HG02885 (cell line): ENCODE measurements at regions not wholly inside any gene's neighbourhood (a gene's known extent, or its start where the extent isn't known, plus 50 kb on each side); places are given as distances from the start of the nearest gene placed in this dataset.
"Not testable (repeated sequence)": the region's sequence is repeated elsewhere in the genome, so short reads cannot be mapped to it uniquely, and the experiment has no call there.

ENCODE experiments used
- ATAC-seq: cut with Tn5 transposase; IDR thresholded peaks from one replicate; pipeline ENCODE4 v1.9.1; 2021; ENCODE audit warnings: mild to moderate bottlenecking; ENCODE audit not compliant: unreplicated experiment, poor library complexity

DNA sequence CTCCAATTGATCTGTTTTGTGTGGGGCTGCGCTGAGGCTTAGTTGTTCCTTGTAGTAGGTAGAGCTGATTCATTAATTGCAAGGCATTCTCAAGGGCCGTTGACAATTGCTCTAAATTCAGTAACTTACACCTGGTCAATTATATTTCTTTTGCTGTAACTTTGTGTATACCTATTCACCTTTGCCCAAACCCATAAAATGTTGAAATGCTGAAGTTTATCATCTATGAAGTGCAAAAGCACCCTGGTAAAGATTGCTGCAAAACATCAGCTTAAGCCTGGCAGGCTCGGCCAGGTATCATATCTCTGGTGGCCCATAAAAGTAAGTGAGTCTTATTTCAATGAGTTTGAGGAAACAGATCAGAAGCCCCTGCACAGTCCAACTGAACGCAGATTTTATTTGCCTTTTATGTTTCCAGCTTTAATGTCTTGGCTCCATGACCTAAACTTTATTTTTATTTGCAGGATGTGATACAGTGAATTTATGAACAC lies 203.6 kb upstream of the SLCO3A1 start:
- no peak for ATAC-seq

DNA sequence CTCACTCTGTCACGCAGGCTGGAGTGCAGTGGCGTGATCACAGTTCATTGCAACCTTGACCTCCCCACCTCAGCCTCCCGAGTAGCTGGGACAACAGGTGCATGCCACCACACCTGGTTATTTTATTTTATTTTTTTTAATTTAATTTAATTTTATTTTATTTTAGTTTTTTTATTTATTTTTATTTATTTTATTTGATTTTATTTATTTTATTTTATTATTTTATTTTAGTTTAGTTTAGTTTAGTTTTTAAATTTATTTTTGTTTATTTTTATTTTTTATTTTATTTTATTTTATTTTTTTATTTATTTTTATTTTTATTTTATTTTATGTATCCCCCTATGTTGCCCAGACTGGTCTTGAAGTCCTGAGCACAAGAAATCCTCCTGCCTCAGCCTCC lies 202.3 kb upstream of the SLCO3A1 start:
- no peak for ATAC-seq

DNA sequence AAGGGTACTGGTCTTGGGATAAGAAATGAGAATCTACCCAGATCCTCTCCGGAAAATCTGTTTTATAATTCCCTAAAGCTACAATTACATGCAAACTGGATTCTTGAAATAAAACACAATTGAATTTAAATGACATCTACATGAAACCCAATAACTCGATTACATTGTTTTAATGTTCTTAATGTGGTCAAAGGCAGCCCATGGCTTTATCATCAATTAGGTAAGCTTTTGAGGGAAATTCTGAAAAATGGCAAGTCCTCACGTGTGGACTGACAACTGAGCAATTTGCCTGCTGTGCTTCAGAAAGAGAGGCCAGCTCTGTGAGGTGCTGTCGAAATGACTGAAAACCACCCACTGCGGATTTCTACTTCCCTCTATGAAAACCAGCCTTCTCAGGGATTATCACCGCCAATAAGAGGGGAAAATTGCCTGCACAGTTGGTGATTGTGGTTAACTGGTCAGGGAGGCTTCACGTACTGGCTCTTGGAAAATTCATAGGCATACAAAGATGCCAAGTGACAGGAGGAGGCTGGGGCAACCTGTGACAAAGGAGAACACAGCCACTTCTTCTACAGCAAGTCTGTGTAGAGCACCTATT lies 200.8 kb upstream of the SLCO3A1 start:
- no peak for ATAC-seq

DNA sequence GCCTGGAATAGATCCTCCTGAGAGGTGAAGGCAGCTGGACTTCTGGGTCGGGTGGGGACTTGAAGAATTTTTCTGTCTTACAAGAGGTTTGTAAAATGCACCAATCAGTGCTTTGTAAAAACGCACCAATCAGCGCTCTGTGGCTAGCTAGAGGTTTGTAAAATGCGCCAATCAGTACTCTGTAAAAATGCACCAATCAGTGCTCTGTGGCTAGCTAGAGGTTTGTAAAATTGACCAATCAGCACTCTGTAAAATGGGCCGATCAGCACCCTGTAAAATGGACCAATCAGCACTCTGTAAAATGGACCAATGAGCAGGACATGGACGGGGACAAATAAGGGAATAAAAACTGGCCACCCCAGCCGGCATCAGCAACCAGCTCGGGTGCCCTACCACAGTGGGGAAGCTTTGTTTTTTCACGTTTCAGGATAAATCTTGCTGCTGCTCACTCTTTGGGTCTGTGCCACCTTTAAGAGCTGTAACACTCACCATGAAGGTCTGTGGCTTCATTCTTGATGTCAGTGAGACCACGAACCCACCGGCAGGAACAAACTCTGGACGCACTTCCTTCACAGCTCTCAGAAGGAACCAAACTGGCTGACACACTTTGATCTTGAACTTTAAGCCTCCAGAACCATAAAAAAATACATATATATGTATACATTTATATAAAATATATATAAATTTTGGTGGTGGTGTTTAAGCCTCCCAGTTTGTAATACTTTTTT lies 197.8 kb upstream of the SLCO3A1 start:
- ATAC-seq, result not testable (repeated sequence)

DNA sequence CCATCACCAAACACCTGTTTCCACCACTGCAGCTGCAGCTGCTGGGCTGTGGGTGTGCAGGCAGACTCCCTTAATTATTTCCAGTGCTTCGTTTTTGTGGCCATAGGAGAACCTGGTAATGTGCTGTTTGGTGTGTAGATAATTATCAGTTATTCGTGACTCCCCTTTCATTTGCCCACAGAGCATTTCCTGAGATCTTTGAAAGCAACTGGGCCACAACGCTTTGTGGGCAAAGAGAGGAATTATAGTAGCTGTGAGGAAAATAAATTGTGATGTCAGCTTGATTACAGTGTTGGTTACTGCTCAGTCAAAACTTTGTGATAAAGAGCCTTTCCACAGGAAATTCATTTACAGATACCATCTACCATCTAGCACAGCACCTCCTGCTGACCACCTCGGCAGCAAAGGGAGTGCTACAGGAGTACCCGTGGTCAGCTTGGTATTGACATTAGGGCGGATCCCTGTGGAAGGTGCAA lies 193.3 kb upstream of the SLCO3A1 start:
- no peak for ATAC-seq

DNA sequence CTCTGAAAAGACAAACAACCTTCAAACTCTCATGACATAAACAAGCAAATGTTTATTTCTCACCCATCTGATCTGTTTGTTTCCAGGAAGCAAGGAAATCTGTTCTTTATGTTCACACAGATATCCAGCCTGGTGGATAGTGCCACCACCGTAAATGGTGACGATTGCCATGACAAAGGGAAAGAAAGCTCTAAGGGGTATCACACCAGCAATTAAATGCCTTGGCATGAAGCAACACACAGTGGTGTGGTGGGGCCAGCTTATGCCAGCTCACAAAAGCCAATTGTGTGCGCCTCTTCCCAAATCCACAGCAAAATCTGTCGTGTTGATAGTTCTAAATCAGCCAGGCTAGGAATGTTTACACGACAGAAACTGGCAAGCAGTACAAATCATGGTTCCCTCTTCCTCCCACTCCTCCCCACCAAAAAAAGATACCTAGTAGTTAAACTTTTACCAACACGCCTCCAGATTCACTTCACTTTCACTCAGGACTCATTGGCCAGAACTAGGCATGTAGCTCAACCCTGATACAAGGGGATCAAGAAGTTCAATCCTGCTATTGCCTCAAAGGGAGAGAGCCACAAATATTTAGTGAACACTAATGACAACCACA lies 189.2 kb upstream of the SLCO3A1 start:
- ATAC-seq, result no peak

DNA sequence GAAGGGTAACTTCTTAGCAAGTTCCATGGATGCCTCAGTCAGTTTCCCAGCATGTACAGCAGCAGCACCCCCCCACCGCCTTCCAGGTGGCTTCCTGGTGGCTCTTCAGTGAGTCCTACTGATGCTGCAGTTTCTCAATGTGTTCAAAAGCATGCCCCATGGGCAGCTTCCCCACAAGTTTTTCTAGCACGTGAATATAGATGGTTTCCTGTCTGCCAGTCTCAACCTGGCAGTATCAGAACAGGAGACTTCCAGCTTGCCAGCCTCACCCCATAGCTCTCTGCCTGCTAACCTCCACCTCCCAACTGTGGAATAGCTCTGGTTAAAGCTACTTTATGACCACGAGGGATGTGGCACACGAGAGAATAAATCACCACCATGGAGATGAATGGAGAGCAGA lies 188.3 kb upstream of the SLCO3A1 start:
- ATAC-seq, result no peak

- ATAC-seq, result no peak
Observed at GRCh38 chr15:91668370-91668769, 185.1 kb upstream of the SLCO3A1 start.

GRCh38 chr15:91670108-91670507 lies 183.4 kb upstream of the SLCO3A1 start:
- no peak for ATAC-seq

DNA sequence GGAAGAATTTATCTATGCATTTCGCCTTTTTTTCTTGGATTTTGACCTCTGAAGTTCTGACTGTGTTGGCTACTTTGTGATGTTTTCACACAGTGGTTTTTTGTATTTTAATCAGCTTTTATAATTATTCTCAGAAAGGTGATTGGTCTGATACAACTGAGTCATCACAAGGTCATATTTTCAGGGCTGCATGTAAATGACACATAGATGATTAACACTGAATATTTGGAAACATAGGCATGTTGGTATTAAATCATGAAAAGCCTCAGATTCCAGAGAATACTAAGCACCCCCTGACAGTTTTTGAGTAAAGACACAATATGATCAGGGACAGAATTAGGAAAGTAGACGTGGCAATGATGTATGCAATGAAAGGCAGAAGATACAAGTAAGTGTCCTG lies 175.5 kb upstream of the SLCO3A1 start:
- no peak for ATAC-seq

DNA sequence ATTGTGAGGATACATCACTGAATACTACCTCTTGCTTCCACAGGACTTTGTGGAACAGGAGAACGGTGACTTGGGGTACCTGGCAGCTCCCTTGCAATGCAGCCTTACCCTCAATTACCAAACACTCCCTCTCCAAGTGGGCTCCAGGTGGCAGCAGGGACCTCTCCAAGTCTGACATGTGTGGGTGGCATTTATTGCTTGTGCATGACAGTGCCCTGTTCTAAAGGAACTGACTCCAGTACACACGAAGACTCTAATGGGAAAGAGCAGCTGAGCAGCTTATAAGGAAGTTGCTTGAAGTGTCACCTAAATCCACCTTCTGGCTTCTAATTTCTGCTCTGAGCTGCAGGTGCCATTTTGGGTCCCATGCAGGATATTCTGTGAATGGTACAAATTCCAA lies 174.1 kb upstream of the SLCO3A1 start:
- ATAC-seq, result no peak

DNA sequence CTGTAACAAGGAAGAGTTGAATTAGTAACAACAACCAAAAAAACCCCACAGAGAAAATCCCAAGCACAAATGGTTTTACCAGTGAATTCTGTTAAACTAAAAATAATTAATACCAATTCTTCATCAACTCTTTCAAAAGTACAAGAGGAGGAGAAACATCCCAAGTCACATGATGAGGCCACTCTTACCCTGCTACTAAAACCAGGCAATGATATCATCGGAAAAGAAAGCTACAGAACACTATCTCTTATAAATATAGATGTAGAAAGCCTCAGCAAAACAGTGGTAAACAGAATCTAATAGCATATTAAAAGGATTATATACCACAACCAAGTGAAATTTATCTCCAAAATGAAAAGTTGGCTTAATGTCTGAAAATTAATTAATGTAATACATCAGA lies 168.1 kb upstream of the SLCO3A1 start:
- no peak for ATAC-seq

DNA sequence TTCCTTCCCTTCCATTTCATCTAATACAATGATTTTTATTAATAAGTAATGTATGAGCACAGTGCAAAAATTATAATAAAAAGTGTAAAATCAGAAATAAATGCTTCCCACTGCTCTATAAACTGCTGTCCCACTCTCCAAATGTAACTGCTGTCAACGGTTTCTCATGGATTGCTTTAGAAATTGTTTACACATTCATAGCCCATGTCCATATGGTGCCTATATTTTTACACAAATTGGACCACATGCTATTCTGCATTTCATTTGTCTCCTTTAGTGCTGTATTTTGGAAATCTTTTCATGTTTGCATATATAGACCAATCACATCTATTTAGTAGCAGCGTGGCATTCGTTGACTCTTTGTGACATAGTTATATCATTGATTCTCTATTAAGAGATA lies 164.7 kb upstream of the SLCO3A1 start:
- no peak for ATAC-seq

- no peak for ATAC-seq
Observed at GRCh38 chr15:91689377-91689776, 164.1 kb upstream of the SLCO3A1 start.

GRCh38 chr15:91692596-91692995 lies 160.9 kb upstream of the SLCO3A1 start:
- ATAC-seq, result no peak

DNA sequence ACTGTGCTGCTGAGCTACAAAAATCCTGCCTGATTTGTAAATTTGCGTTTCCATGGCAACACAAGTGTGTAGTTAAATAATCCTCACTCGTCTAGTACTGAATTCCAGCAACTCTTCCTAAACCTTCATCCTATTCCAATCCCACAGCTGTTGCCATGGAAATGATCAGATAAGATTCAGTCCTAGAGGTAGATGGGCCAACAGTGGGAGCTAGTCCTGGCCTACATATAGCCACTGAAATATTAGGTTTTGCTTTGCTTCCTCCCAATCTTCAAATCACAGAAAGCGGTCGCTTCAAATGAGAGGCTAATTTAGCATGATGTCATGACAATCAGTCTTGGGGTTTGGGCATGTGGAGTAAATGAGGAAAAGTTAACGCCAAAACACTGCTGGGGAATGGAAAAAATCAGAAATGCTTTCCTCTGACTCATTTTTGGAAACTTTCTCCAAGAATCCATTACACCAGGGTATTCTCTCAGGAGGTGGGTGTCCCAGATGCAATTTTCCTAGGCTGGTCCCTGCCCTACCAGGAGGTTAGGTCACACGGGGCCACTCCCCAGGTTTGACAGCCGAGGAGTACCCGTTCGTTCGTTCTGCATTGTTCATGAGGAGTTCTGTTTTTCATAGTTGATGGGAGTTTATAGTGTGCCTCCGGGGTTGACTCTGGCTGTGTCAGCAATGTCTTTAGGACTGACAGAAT lies 159.2 kb upstream of the SLCO3A1 start:
- no peak for ATAC-seq

DNA sequence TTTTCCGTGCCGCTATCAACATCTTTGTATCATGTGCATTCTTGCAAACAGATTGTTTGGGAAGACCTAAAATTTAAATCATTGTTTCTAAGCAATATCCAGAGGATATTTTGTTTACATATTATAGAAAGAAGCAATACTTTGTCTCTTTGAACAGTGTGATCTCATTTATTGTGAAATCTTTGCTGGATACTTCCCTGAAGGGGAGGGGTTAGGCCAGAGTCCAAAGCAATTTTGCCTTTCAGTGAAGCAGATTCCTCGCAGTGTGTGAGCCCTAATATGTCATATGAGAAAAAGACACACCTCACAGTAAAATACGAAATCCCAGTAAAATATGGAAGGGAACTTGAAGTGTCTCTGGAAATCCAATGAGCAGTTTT lies 158.7 kb upstream of the SLCO3A1 start:
- ATAC-seq, result no peak

- no peak for ATAC-seq
Observed at GRCh38 chr15:91695799-91696198, 157.7 kb upstream of the SLCO3A1 start.

- ATAC-seq, result no peak
Observed at GRCh38 chr15:91696981-91697380, 156.5 kb upstream of the SLCO3A1 start.

DNA sequence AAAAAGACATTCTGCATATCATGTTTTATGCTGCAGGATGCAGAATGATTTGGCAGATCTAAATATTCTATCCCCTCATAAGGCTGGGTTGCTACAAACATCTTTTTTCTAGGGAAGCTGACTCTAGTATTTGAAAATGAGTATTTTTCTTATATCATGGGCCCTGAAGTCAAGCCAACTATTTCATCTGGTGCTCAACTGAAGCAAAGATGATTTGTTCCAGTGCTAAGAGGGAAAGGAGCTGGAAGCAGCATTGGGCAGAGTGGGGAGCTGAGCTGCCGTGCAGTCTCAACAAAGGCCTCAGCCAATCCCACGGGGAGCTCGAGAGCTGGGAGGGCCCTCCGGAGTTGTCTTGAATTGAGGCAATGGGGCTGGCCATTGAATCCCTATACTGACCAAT lies 155.3 kb upstream of the SLCO3A1 start:
- no peak for ATAC-seq

DNA sequence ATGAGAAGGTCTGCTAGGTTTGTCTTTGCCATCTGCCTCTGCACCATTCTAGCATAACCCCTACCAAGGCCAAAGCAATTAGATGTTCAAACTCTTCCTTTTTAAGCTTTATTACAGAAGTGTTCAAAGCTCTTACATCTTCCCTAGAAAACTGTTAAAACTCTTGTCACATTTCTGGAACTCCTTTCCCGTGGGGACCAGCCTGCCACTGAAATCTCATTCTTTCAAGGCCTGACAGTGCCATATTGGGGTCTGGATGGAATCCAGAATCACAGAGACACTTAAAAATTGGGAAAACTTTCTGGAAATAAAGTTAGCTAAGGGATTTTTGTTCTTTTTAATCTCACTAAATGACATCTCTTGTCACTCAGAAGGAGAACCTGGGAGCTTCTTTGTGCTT lies 153.8 kb upstream of the SLCO3A1 start:
- no peak for ATAC-seq
